ENCODE measurements at regions not wholly inside any gene's neighbourhood (a gene's known extent, or its start where the extent isn't known, plus 50 kb on each side); places are given as distances from the start of the nearest gene placed in this dataset.

GRCh38 chr9:27627188-27627564 is 53.9 kb upstream of the C9orf72 start:
- ChIA-PET SMC1A (ENCODE audit: uncharacterized antibody, unreplicated experiment) (no interaction called here), CTCF (no interaction called here), RAD21 (ENCODE audit: unreplicated experiment) (no interaction called here), POLR2A (no interaction called here)
- Histone ChIP-seq H3K4me1 (ENCODE audit: control insufficient read depth, insufficient read depth, low read length) (no peaks in the 10 kb centered on the region), H3K9me3 (replicated peaks; ENCODE audit: control insufficient read depth, insufficient read depth, low read length) (no peaks in the 10 kb centered on the region), H3K4me2 (ENCODE audit: control insufficient read depth, insufficient read depth) (no peak overlapping the region), H2AFZ (ENCODE audit: control insufficient read depth, low read depth, low read length) (no peak overlapping the region), H3K27me3 (replicated peaks in 1 of 2; ENCODE audit: control insufficient read depth in 2 of 2, insufficient read depth in 2 of 2, low read length in 1 of 2) (no peaks in the 10 kb centered on the region), H3K36me3 (ENCODE audit: control insufficient read depth in 2 of 2, insufficient read depth in 2 of 2, low read length in 1 of 2) (no peaks in the 10 kb centered on the region), H3K27ac (ENCODE audit: control insufficient read depth, insufficient read depth) (no peak overlapping the region), H3K4me3 (no peak overlapping the region), H4K20me1 (ENCODE audit: control insufficient read depth, insufficient read depth) (no peaks in the 10 kb centered on the region), H3K9ac (ENCODE audit: control insufficient read depth, insufficient read depth, low read length) (no peak overlapping the region), H3K79me2 (ENCODE audit: control insufficient read depth, insufficient read depth, low read length) (no peaks in the 10 kb centered on the region)
- intact Hi-C loops (cut with micrococcal nuclease; ENCODE audit: unreplicated experiment) = no loop called here
- DNase-seq (ENCODE audit: low read depth, low spot score) = no peak
- no peak for FAIRE-seq
- TF ChIP-seq RFX5 (IDR thresholded peaks at IDR 0.05; ENCODE audit: low read depth, low read length) (no peak), TCF7 (IDR thresholded peaks at IDR 0.05; ENCODE audit: borderline replicate concordance) (no peak), CEBPB (IDR thresholded peaks at IDR 0.05; ENCODE audit: borderline replicate concordance in 1 of 2, low read depth in 2 of 2, low read length in 2 of 2) (no peak), EED (IDR thresholded peaks at IDR 0.05; ENCODE audit: low read depth) (no peak), MYB (IDR thresholded peaks at IDR 0.05; ENCODE audit: borderline replicate concordance, low read depth, low read length) (no peak), IKZF1 (conservative IDR thresholded peaks at IDR 0.05) (no peak), E2F8 (IDR thresholded peaks at IDR 0.05; ENCODE audit: low read depth, partially characterized antibody) (no peak), ESRRA (IDR thresholded peaks at IDR 0.05; ENCODE audit: low read length) (no peak), MEF2B (IDR thresholded peaks at IDR 0.05; ENCODE audit: partially characterized antibody, poor library complexity, severe bottlenecking) (no peak), ATF7 (IDR thresholded peaks at IDR 0.05; ENCODE audit: low read depth) (no peak), ZNF384 (IDR thresholded peaks at IDR 0.05; ENCODE audit: borderline replicate concordance, low read depth, low read length) (no peak), PML (IDR thresholded peaks at IDR 0.05; ENCODE audit: low read length) (no peak), E2F4 (IDR thresholded peaks at IDR 0.05; ENCODE audit: low read depth, low read length) (no peak), EZH2 (IDR thresholded peaks at IDR 0.05; ENCODE audit: borderline replicate concordance, control insufficient read depth, low read depth, low read length) (no peak), GATAD2B (conservative IDR thresholded peaks at IDR 0.05; ENCODE audit: low read depth) (no peak), HDGF (IDR thresholded peaks at IDR 0.05) (no peak), ZBTB11 (CRISPR knock-in tag; IDR thresholded peaks at IDR 0.05) (no peak)
- no peak for ATAC-seq
- WGBS (ENCODE audit: insufficient coverage, insufficient replicate concordance, low lambda C conversion rate, missing lambda C conversion rate) = 26% methylated on average over 5 of the region's 5 CpGs
- BruUV-seq (replicated peaks) = no TSS peak
- in situ Hi-C loops (cut with MboI) = no loop called here
